HG02973 (cell line): ENCODE measurements at regions not wholly inside any gene's neighbourhood (a gene's known extent, or its start where the extent isn't known, plus 50 kb on each side); places are given as distances from the start of the nearest gene placed in this dataset.

Experiments used
- ATAC-seq: cut with Tn5 transposase; IDR thresholded peaks from one replicate; pipeline ENCODE4 v1.9.1; 2021; ENCODE audit warnings: moderate library complexity; ENCODE audit not compliant: unreplicated experiment

DNA sequence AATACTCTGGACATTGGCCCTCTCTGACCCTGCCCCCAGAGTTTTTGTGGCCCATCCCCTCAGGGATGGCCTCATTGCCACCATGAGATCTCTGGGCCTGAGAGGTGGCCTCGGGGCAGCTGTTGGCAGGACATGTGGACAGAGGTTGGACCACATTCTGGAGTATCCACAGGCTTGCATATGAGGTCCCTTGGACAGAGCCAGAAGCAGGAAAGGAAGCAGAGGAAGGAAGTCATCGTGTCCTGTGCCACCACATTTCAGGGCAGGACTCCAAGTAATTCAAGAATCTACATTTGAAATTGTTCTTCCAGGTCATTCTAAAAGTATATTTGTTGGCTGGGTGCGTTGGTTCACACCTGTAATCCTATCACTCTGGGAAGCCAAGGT is 95.9 kb upstream of the PPP2R5A start:
- ATAC-seq = no peak

DNA sequence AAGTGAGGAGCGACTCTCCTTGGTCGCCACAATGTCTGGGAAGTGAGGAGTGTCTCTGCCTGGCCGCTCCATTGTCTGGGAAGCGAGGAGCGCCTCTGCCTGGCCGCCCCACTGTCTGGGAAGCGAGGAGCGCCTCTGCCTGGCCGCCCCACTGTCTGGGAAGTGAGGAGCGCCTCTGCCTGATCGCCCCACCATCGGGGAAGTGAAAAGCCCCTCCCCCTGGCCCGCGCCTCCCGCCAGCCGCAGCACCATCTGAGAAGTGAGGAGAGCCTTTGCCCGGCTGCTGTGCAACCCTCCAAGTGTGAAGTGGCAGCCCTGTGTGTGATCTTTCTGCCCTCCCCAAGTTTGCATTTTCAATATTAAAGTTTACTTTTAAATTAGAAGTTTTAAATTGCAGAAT is 95.0 kb upstream of the PPP2R5A start:
- no peak for ATAC-seq

- ATAC-seq = no peak
These were observed 92.8 kb upstream of the PPP2R5A start for GRCh38 chr1:212192261-212192998.

DNA sequence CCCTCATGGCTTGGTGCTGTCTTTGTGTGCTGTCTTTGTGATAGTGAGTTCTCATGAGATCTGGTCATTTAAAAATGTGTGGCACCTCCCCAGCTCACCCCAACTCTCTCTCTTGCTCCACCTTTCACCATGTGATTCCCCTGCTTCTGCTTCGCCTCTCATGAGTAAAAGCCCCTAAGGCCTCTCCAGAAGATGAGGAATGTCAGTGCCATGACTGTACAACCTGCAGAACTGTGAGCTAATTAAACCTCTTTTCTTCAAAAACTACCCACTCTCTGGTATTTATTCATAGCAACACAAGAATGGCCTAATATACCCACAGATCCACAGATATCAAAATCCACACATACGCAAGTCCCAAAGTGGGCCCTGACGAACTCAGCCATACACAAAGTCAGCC is 88.9 kb upstream of the PPP2R5A start:
- ATAC-seq = no peak

- ATAC-seq = no peak
These were observed 83.7 kb upstream of the PPP2R5A start for GRCh38 chr1:212201461-212201860.

DNA sequence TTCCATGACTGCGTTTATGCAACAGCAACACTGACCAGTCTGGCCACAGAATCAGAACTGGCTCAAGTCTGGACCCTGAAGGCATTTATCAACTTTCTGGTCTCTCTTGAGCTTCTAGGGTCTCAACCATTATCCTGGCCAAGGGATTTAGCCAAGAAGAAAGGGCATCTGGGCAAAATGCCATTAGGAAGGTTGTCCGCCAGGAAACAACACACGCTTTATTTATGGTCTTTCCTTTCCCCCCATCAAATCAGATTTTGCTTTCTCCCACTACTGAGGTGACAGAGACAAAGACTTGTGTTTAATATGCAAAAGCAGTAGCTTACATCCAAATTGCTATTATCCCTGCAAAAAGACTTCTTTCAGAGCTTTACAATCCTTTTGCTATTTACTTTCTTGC is 81.6 kb upstream of the PPP2R5A start:
- ATAC-seq = no peak

DNA sequence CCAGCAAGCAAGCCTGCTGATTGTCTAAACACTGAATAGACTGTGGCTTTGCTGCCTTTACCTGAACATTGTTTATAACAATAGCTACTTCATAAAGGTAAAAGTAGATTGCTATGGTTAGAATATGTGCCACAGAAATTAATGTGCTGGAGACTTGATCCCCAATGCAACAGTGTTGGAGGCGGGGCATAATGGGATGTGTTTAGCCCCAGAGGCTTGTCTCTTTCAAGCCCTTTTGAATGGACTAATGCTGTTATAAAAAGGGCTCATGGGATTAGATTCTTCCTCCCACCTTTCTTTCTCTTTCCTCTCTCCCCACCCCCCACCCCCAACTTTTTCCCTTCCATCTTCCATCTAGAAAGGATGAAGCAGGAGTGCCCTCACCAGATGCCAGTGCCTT is 80.2 kb upstream of the PPP2R5A start:
- no peak for ATAC-seq

- no peak for ATAC-seq
These were observed 79.4 kb upstream of the PPP2R5A start for GRCh38 chr1:212205843-212206242.

- ATAC-seq = no peak
These were observed 78.1 kb upstream of the PPP2R5A start for GRCh38 chr1:212207118-212207517.

GRCh38 chr1:212207822-212208520 is 77.2 kb upstream of the PPP2R5A start:
- ATAC-seq = no peak

DNA sequence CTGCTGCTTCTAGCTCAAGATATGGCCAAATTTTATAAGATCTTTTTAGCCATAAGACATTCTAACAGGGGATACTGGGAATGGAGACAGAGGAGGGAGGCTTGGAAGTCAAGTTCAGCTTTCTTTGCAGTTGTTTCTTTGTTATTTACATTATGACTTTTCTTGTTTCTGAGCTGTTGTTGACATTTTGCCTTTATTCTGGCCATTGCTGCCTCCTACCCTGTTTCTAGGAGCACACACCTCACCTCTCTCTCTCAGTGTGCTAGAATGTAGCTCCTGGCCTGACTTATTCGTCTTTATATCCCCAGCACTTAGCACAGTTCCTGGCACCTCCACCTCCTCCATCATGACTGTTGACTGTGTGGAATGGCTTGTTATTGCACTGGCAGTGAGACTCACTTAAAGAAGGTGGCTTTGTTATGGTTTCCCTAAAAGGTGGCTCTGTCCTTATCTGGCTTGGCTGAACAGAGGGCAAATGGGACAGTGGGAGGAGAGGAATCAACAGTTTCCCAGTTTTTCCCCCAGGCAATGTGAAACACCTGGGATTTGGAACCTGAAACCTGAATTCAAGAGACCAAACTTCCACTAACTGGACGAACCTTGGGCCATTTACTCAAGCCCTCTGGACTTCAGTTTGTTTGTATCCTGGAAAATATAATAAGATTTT is 76.1 kb upstream of the PPP2R5A start:
- ATAC-seq = no peak

- ATAC-seq = no peak
These were observed 73.8 kb upstream of the PPP2R5A start for GRCh38 chr1:212211371-212211770.

DNA sequence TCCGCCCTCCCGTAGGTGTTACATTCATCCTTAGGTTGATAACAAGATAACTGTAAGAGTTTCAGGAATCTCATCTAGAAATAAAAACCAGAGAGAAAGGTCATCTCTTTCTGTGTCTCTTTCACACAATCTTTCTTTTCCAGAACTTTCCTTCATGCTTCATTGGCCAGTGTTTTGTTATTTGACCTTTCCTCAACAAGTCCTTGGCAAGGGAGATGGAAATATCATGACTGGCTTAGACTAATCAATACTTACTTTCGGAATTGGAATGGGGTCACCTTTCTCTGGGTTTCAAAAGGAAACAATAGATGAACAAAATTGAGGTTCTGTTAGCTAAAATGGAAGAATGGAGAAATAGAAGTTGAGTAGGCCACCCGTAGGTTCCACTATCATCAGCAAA is 72.9 kb upstream of the PPP2R5A start:
- no peak for ATAC-seq

- ATAC-seq = no peak
These were observed 72.3 kb upstream of the PPP2R5A start for GRCh38 chr1:212212906-212213305.

- ATAC-seq = no peak
These were observed 71.4 kb upstream of the PPP2R5A start for GRCh38 chr1:212213784-212214183.

- ATAC-seq = no peak
These were observed 70.9 kb upstream of the PPP2R5A start for GRCh38 chr1:212214325-212214724.

DNA sequence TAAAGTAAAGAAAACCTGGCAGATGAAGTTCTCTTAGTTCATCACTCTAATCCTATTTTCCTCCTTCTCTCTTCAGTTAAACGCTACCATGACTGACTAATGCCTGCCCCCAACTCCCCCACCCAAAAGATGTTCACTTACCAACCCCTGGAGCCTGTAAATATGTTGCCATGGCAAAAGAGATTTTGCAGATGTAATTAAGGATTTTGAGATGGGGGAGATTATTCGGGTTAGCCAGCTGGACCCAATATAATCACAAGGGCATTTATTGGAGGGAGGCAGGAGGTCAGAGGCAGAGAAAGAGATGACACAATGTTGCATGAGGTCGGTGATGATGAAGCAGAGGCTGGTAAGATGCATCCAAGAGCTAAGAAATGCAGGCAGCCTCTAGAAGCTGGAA is 69.3 kb upstream of the PPP2R5A start:
- ATAC-seq = no peak

GRCh38 chr1:212217633-212218032 is 67.6 kb upstream of the PPP2R5A start:
- ATAC-seq = no peak

DNA sequence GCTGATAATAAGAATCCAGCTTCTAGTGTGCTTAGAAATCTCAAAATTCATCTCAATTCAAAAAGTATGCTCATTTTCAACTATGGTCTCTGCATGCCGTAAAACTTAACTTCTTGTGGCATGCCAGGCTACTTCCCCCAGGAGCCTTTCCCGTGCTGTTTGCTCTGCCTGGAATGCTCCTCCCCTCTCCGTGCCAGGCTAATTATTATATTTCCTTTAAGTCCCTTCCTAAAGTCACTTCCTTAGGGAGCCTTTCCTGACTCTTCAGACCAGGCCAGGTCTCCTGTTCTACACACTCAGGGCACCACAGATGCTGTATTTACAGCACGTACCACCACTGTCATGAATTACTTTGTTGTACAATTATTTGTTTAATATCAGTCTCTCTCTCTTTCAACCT is 67.1 kb upstream of the PPP2R5A start:
- ATAC-seq = no peak

- peak; percentile 97 for ATAC-seq
These were observed 66.3 kb upstream of the PPP2R5A start for GRCh38 chr1:212218911-212219310.

- no peak for ATAC-seq
These were observed 65.3 kb upstream of the PPP2R5A start for GRCh38 chr1:212219679-212220463.
